GM21529 (cell line): ENCODE measurements at regions not wholly inside any gene's neighbourhood (a gene's known extent, or its start where the extent isn't known, plus 50 kb on each side); places are given as distances from the start of the nearest gene placed in this dataset.

Experiments
- ATAC-seq: cut with Tn5 transposase; IDR thresholded peaks from one replicate; pipeline ENCODE4 v1.9.1; 2021; ENCODE audit not compliant: unreplicated experiment

DNA sequence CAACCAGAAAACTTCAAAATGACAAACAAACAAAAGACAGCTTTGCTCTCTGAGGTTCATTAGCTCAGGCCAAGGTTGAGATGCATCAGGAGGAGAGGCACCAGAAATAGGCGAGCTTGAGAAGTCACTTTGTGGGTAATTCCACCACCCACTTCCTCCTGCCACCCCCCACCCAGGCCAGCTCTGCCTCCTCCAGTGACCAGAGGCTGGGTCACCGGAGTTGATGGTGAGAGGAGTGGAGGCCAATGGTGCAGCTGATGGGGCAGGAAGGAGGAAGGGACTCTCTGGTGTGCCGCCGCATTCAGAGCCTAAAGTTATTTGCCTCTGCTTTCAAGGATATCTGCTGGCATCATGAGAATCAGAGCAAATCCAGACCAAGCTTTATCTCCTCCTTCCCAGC is 73.8 kb upstream of the ASTN2 start:
- no peak for ATAC-seq

DNA sequence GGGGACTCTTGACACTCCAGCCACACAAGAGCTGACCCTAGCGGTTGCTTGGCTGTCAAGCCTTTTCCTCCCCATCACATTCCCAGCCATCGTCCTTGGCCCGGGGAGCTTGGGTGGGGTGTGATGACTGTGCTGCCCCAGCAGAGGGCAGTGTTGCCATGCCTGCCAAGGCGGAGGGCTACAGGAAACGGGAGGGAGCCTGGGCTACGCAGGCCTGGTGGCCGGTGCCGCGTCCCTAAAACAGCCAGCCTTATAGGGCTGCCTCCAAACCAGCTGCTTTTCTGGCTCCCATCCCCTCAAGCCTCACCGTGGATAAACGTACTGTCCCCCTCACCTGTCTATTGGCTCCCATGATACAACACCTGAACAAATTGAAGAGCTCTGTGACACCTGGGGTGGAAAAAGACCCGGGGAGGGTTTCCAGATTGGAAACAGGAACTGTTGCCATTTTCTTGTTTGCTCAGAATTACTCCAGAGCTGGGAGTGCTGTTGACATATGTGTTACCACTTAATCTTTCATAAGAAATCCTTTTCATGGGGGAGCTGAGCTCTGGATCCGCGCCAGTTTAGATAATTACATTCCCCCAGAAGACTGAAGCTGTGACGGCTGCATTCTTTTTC is 72.8 kb upstream of the ASTN2 start:
- ATAC-seq: peak; percentile 98

DNA sequence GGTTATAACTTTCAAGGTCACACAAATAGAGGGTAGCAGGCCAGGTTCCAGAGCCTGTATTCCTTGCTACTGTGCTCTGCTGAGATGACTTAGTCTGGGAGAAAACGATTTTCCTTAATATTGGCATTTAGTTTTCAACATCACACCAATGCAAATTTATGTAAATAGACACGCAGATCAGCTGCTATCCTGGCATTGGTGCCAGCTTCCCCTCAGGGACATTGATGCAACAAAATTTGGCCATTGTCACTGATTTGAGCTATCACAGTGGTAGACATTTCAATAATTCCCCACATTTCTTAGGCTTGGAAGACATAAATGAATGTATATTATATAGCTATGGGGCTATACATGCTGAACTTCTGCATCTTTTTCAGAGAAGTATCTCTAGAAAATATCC is 71.6 kb upstream of the ASTN2 start:
- no peak for ATAC-seq

DNA sequence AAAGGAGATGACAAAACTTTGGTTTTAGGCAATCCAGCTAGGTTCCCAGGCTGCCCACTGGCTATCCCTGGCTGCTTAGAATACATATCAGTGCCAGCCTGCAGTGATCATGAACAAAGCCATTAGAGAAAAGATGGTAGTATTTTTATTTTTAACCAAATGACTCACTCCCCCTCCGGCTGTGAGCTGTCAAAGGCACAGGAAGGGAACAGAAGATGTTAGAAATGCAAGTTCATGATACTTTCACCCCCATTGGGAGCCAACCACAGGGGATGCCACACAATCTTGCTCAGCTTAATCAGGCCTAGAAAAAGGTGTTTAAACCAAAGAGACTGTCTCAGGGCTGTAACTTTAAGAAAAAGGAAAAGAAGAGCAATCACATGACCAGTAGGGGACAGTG is 70.3 kb upstream of the ASTN2 start:
- ATAC-seq: no peak

DNA sequence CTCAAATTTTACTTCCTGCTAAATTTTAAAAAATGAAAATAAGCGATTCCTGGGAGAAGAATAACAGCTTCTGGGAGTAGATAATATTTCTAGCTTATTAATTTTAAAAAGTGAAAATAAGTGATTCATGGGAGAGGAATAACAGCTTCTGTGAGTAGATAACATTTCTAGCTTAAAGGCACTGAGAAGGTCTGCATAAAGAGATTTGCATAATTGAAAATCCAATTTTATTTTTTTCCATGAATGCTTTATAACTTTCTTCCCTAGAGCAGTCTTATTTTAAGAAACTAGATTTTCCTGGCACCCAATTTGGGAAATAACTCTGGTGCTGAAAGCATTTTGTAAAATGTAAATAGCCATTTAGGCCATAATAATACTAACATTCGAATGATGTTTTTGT is 65.9 kb upstream of the ASTN2 start:
- ATAC-seq: no peak

DNA sequence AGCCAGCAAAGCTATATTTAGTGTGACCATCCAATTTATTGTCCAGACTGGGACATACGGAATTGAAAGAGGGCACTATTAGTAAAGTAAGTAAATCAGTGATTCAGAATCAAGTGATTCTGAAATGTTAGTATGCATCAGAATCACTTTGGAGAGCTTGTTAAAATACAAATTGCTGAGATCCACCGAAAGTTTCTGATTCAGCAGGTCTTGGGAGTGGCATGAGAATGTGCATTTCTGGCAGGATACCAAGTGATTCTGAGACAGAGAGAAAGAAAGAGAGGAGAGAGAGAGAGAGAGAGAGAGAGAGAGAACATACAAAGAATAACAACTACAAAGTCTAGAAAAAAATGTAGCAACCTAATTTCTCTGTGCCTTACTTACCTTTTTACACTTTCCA is 65.4 kb upstream of the ASTN2 start:
- ATAC-seq: no peak

DNA sequence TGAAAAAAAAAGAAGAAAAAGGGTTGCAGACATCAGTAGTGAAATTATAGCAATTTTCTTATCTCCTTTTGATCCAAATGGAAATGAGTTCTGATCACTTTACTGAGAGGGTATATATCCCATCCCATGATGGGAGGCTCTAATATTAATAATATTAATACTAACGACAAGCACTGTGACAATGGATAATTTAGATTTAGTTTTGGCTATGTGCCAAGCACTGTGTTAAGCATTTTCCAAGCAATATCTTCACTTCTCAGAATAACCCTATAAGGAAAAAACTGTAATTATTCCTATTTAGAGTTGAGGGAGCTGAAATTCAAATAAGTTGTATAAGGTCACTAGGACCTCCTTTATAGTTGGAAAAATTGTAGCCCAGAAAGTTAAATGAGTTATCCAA is 58.4 kb upstream of the ASTN2 start:
- no peak for ATAC-seq

DNA sequence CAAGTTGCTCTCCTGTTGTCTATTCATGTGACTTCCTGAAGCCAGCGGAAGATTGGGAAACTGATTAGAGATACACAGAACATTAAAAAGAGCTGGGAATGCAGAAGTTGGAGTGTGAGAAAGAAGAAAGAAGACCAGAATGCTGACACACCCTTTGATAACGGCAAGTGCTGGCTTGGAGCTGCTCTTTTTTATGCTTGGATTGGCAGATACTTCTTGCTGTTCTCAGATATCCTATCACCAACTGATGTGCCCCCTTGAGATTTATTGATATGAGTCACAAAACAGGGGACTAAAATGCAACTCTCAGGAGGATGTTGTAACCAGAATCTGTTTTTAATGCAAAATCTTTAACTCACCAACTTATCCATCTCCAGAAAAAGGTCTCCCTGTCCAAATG is 56.0 kb upstream of the ASTN2 start:
- ATAC-seq: no peak

DNA sequence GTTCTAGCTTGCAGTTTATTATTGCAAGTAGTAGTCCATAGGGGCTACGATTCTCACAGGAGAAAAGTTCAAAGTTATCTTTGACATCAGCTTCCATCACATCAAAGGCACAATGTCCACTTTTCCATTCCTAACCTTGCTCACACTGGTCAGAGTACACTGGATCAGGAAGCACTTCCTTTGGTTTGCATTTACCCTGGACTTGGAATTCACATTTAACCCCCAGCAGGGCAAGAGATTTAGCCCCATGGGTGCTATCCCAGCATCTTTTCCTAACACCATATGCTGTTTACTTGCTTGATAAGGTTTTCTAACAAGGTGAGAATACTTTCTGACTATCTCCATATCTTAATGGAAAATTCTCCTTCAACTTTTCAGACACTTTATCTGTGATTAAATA is 55.6 kb upstream of the ASTN2 start:
- ATAC-seq: no peak

DNA sequence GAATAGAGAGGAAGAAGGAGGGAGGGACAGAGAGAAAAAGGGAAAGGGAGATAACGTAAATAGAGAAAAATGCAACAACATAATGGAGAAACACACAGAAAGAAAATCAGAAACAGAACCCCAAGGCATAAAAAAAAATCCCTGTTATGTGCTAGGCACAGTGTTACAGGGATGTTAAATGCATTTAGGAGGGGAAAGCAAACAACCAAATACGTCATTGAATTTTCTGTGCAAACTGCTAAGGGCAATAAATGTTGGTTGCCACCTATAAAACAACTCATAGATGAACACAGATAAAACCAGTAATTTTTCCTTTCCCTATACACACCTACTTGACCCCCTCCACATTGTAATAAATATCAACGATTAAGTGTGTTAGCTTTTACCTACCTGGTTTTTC is 51.3 kb upstream of the ASTN2 start:
- no peak for ATAC-seq

DNA sequence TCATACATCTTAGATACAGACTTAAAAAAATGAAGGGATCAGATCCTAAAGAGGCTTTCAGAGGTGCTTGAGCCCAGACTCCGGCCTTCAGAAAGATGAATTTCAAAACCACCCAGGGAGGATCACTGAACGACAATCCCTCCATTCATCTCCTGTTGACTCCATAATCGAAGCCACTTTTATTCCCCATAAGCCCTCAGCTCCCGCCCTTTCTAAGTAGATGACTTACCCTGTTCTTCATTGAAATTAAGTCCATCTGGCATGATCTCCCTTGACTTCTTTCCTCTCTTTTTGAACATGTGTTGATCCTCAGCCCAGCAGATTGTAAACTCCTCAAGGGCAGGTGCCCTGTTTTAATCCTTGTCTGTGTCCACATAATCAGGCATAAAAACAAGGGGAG is 50.8 kb upstream of the ASTN2 start:
- no peak for ATAC-seq

DNA sequence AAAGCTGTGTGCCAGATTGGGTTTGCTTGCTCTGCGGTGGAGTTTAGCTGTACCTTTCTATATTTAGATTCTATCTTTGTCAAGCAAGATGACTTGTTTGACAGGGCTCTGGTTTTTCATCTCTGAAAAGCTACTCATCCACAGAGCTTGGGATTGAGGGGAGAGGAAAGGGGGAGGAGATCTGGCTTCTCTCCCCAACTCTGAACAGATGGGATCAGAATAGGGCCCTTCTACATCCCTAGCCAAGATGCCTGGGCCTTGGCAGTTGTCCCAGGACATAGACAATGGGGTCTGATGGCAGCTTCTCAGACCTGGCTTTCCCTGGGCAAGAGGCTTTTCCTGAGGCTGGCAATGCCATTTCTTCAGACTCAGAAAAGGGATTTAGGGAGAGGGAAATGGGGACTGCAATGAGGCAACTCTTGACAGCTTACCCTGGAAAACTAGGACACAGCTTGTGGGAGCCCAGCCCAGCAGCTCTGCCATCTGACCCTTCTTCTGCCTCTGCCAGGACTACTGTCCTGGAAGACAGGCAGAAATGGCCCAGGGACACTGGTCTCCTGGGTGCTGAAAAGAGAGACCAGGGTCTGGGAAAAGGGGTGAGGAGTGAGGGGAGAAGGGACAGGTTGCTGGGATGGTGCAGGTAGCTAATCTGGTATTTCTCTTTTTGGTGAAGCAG is 50.2 kb upstream of the ASTN2 start:
- no peak for ATAC-seq
